B cell (primary cell): ENCODE measurements at regions not wholly inside any gene's neighbourhood (a gene's known extent, or its start where the extent isn't known, plus 50 kb on each side); places are given as distances from the start of the nearest gene placed in this dataset.

Source experiments
- EZH2 ChIP-seq: IDR thresholded peaks from 2 replicates; pipeline ENCODE4 v1.6.1; 2012; ENCODE audit warnings: borderline replicate concordance, low read depth, mild to moderate bottlenecking, moderate library complexity, low read length; ENCODE audit not compliant: insufficient read depth, poor library complexity, severe bottlenecking
- TF ChIP-seq, protein P1 (sequence below): fragments of 200-600 bp; IDR thresholded peaks from one replicate; pipeline ENCODE4 v1.8.0; 2022; ENCODE audit warnings: antibody characterized with exemption, mild to moderate bottlenecking

DNA sequence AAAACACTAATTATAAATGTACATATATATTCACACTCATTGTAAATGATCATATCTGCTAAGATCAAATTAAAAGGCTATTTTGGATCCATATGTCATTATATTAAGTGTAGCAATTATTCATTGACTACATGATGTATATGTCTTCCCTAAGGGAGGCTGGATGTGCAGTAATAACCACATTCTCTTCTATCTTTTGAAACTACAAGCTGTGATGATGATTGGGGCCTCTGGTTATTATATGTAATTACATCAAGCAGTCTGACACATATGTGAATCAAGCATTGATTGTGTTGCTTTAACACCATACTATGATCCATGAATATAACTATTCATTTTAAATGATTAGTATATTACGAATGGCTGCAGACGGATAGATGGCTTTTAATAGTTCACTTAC, 1973.4 kb downstream of the SUCLG1 start:
- TF ChIP-seq, protein P1, sequence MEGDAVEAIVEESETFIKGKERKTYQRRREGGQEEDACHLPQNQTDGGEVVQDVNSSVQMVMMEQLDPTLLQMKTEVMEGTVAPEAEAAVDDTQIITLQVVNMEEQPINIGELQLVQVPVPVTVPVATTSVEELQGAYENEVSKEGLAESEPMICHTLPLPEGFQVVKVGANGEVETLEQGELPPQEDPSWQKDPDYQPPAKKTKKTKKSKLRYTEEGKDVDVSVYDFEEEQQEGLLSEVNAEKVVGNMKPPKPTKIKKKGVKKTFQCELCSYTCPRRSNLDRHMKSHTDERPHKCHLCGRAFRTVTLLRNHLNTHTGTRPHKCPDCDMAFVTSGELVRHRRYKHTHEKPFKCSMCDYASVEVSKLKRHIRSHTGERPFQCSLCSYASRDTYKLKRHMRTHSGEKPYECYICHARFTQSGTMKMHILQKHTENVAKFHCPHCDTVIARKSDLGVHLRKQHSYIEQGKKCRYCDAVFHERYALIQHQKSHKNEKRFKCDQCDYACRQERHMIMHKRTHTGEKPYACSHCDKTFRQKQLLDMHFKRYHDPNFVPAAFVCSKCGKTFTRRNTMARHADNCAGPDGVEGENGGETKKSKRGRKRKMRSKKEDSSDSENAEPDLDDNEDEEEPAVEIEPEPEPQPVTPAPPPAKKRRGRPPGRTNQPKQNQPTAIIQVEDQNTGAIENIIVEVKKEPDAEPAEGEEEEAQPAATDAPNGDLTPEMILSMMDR, result no peak
- TF ChIP-seq EZH2, result no peak
